ENCODE measurements at regions not wholly inside any gene's neighbourhood (a gene's known extent, or its start where the extent isn't known, plus 50 kb on each side); places are given as distances from the start of the nearest gene placed in this dataset.

- DNase-seq (ENCODE audit: low read depth) = no peak
Measured at GRCh38 chr7:21092766-21093702, 306.3 kb upstream of the SP8 start.

- no peak for DNase-seq (ENCODE audit: low read depth)
Measured at GRCh38 chr7:21094589-21094988, 307.9 kb upstream of the SP8 start.

- DNase-seq (ENCODE audit: low read depth) = no peak
Measured at GRCh38 chr7:21099432-21099831, 312.7 kb upstream of the SP8 start.

GRCh38 chr7:21099955-21100354, 313.3 kb upstream of the SP8 start:
- DNase-seq (ENCODE audit: low read depth) = no peak

- no peak for DNase-seq (ENCODE audit: low read depth)
Measured at GRCh38 chr7:21101541-21101940, 314.9 kb upstream of the SP8 start.

DNA sequence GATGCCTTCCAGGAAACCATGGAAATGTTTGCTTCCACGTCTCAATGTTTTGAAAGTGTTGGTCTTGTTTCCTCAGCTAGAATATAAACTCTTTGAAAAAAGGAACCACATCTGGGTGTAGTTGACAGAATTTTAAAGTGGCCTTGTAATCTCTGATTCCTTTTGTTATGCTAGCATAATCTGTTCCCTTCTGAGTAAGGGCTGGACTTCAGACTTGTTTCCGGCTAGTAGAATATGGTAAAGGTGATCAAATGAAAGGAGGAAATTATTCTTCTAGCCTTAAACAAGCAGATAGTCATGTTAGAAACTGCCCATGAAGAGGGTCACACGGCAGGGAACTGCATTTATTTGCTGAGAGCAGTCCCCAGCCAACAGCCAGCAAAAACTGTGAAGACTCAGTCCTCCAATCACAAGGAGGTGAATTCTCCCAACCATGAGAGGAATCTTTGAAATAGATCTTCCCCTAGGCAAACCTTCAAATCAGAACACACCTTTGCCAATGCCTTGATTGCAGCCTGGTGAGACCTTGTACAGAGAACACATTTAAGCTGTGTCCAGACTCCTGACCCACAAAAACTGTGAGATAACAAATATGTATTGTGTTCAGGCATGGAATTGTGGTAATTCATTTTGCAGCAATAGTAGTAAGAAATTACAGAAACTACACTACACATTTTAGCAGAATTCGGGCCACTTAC, 316.9 kb upstream of the SP8 start:
- DNase-seq (ENCODE audit: low read depth) = no peak

GRCh38 chr7:21104124-21104500, 317.4 kb upstream of the SP8 start:
- no peak for DNase-seq (ENCODE audit: low read depth)

DNA sequence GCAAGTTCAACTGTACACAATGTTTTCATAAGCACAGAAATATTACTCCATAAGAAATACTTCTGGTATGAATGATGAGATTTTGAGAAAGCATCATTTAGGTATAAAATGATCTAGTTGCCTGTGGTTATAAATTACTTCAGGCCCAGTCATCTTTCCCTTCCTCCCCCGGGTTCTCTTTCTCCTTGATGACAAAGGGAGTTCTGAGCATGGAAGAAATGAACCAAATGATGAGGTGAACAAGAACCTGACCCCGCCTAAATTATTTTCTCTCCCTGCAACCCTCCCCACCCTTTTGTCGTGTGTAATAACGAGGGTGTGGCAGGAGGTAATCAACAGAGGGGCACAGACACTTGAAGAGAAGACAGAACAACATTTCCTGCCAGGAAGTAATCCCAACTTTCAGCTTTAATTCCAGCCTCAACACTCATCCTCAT, 319.6 kb upstream of the SP8 start:
- DNase-seq (ENCODE audit: low read depth) = no peak

DNA sequence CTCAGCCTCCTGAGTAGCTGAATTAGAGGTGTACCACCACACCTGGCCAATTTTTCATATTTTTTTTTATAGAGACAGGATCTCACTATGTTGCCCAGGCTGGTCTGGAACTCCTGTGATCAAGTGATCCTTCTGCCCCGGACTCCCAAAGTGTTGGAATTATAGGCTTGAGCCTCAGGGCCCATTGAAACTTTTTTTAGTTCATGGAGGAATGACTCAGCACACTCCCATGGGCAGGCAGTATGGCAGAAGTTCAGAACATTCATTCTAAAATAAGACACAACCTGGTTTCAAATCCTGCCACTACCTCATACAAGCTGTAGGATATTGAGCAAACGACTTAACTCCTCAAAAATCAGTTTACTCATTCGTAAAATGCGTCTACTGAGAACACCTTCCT, 320.4 kb upstream of the SP8 start:
- DNase-seq (ENCODE audit: low read depth) = no peak

DNA sequence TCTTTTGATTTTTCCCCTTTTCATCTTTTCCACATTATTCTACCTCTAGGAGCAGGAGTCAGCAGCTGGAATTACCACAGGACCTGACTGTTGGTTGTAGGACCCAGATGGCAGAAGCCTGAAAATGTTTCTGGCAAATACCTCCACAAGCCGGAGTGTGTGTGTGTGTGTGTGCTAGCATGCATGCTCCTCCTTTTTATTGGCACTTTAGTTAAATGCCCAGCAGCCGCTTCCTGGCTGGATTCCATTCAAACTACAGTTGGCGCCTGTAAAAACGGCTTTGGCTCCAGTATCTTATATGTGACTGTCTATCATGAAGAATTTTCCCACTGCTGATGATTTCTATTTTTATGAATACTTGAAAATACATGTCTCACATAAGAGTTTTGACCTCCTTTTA, 319.7 kb upstream of the SP4 start:
- no peak for DNase-seq (ENCODE audit: low read depth)

GRCh38 chr7:21113609-21114415, 314.1 kb upstream of the SP4 start:
- DNase-seq (ENCODE audit: low read depth) = no peak

DNA sequence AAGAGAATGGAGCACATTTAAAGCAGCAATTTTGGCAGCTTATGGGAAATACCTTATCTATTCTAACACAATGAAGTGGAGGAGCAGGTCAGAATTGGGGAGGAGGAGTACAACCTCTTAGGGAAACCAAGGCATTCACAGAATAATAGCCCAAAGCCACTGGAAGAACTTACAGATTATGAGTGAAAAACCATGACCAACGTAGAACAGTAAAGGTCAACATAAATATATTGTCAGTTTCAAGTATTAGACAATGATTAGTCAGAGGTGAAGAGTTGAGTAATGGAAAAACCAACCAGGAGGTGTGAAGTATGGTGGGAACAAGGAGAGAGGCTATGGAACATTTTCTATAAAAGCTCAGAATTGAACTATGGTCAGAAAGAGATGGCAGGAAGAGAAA, 304.3 kb upstream of the SP4 start:
- no peak for DNase-seq (ENCODE audit: low read depth)

DNA sequence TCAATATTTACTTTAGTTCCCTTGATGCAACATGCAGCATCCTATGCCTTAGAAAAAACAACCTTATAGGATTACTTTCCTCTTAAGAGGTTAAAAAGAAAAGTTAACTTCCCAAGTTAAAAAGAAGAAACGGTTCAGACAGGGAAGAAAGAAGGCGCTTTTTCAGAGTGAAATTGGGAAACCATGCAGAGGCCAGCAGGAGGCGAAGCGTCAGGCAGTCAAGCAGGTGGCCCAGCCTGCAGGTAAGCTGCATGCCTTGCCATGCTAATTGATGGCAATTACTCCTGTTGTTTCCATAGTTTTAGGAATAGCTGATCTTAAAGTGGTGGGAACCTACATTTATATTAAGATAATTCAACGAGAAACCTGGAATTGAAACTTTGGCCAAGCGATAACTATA, 302.6 kb upstream of the SP4 start:
- no peak for DNase-seq (ENCODE audit: low read depth)

GRCh38 chr7:21128062-21128817, 299.6 kb upstream of the SP4 start:
- DNase-seq (ENCODE audit: low read depth) = no peak

GRCh38 chr7:21131897-21132296, 296.0 kb upstream of the SP4 start:
- no peak for DNase-seq (ENCODE audit: low read depth)

GRCh38 chr7:21134631-21135030, 293.3 kb upstream of the SP4 start:
- DNase-seq (ENCODE audit: low read depth) = no peak

DNA sequence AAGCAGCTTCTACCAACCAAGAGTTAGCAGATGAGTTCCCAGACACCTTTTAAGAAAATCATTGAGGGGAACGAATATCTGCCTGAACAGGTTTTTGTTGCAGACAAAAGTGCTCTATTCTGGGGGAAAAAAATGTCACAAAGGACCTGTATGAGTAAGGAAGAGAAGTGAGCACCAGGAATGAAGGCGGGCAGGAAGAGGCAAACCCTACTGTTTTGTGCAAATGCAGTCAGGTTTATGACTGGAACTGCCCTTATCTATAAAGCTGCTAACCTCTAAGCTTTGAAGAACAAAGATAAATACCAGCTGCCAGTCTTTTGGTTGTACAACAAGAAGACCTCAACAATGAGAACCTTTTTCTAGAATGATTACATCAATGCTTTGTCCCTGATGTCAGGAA, 292.4 kb upstream of the SP4 start:
- no peak for DNase-seq (ENCODE audit: low read depth)

DNA sequence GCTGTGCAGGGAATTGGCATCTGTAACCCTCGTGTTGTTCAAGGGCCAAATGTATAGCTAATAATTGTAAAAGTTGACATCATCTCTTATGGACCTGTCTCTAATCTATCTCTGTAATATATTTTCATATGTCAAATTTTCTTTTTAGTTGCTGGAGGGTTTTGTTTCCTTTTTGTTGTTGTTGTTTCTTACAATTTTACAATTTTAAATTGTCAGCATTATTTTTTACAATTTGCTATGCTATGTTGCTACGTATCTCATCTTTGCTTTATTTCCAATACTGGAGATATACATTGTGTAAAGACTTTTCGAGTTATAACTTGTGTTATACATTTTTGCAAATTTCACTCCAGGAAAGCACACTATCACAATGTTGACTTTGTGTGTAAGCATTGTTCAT, 290.2 kb upstream of the SP4 start:
- DNase-seq (ENCODE audit: low read depth) = no peak

GRCh38 chr7:21140622-21141021, 287.3 kb upstream of the SP4 start:
- DNase-seq (ENCODE audit: low read depth) = no peak

GRCh38 chr7:21141476-21141875, 286.4 kb upstream of the SP4 start:
- no peak for DNase-seq (ENCODE audit: low read depth)

GRCh38 chr7:21142081-21142480, 285.8 kb upstream of the SP4 start:
- no peak for DNase-seq (ENCODE audit: low read depth)
